Vagina (tissue), 2 donors: ENCODE measurements at regions not wholly inside any gene's neighbourhood (a gene's known extent, or its start where the extent isn't known, plus 50 kb on each side); places are given as distances from the start of the nearest gene placed in this dataset.

ENCODE experiments used
- DNase-seq, 2 donors: peaks; one replicate each; pipeline ENCODE4 v3.0.0-alpha.2; 2017; ENCODE audit errors: extremely low spot score in 2 of 2
- H3K27ac ChIP-seq: fragments of 200-600 bp; sonication (generic); one replicate; pipeline ENCODE4 v1.5.1; 2019
- H3K27me3 ChIP-seq: fragments of 200-600 bp; sonication (generic); one replicate; pipeline ENCODE4 v1.5.1; 2019
- H3K36me3 ChIP-seq, 2 donors: fragments of 200-600 bp; sonication (generic); one replicate each; pipeline ENCODE4 v1.5.1; 2017 to 2019
- H3K4me1 ChIP-seq: fragments of 200-600 bp; sonication (generic); one replicate; pipeline ENCODE4 v1.5.1; 2019
- H3K4me3 ChIP-seq, 2 donors: fragments of 200-600 bp; sonication (generic); 1 replicate in 1 of 2; 2 replicates in 1 of 2; pipeline ENCODE4 v1.5.1; 2016 to 2019
- H3K9me3 ChIP-seq: fragments of 200-600 bp; sonication (generic); one replicate; pipeline ENCODE4 v1.5.1; 2019
- CTCF ChIP-seq, 3 experiments: fragments of 450-650 bp in 2 of 3; fragments of 200-600 bp in 1 of 3; sonication (generic) in 1 of 3; IDR thresholded peaks; one replicate each; pipeline ENCODE4 v1.5.1; 2017 to 2019; ENCODE audit warnings: antibody characterized with exemption in 3 of 3, mild to moderate bottlenecking in 2 of 3, moderate library complexity in 2 of 3
- POLR2A ChIP-seq, 2 donors: fragments of 450-650 bp; IDR thresholded peaks; one replicate each; pipeline ENCODE4 v1.6.1; 2017; ENCODE audit warnings: antibody characterized with exemption in 2 of 2, mild to moderate bottlenecking in 2 of 2, moderate library complexity in 2 of 2
- POLR2AphosphoS5 ChIP-seq, 2 donors: sonication (generic); formaldehyde crosslinking; IDR thresholded peaks; one replicate each; pipeline ENCODE4 v1.9.0; 2017; ENCODE audit warnings: antibody characterized with exemption in 2 of 2, mild to moderate bottlenecking in 2 of 2, low read depth in 1 of 2; ENCODE audit not compliant: insufficient read depth in 1 of 2
- intact Hi-C: fragments of 100-400 bp; cut with DNase I; formaldehyde crosslinking; loops from one replicate; pipeline ENCODE4 v1.15.1; 2023

- Histone ChIP-seq H3K4me3 (no peak overlapping the region), H3K4me1 (no peaks in the 10 kb centered on the region), H3K36me3 (no peaks in the 10 kb centered on the region), H3K27ac (no peak overlapping the region), H3K9me3 (no peaks in the 10 kb centered on the region), H3K27me3 (no peaks in the 10 kb centered on the region)
- intact Hi-C loops = no loop called here
- DNase-seq = no peak
- TF ChIP-seq POLR2A (IDR thresholded peaks at IDR 0.05) (no peak), CTCF (IDR thresholded peaks at IDR 0.05) (no peak), POLR2AphosphoS5 (IDR thresholded peaks at IDR 0.05; ENCODE audit: insufficient read depth in 1 of 2, low read depth in 1 of 2) (no peak)
Observed at GRCh38 chr5:57582578-57583070, 100.0 kb upstream of the ACTBL2 start.

GRCh38 chr5:57581772-57582171 is 99.2 kb upstream of the ACTBL2 start:
- Histone ChIP-seq H3K4me3 (no peak overlapping the region), H3K4me1 (no peaks in the 10 kb centered on the region), H3K27me3 (no peaks in the 10 kb centered on the region), H3K36me3 (no peaks in the 10 kb centered on the region), H3K9me3 (no peaks in the 10 kb centered on the region), H3K27ac (peak overlapping the region; percentile 33)
- intact Hi-C loops = no loop called here
- DNase-seq = no peak
- no peak for TF ChIP-seq POLR2AphosphoS5 (IDR thresholded peaks at IDR 0.05; ENCODE audit: insufficient read depth in 1 of 2, low read depth in 1 of 2)
- no peak for TF ChIP-seq CTCF (IDR thresholded peaks at IDR 0.05)
- TF ChIP-seq POLR2A (IDR thresholded peaks at IDR 0.05) = no peak

GRCh38 chr5:57581222-57581621 is 98.6 kb upstream of the ACTBL2 start:
- Histone ChIP-seq H3K9me3 (no peaks in the 10 kb centered on the region), H3K4me1 (no peaks in the 10 kb centered on the region), H3K27me3 (no peaks in the 10 kb centered on the region), H3K4me3 (no peak overlapping the region), H3K27ac (peak overlapping the region; percentile 33), H3K36me3 (no peaks in the 10 kb centered on the region)
- intact Hi-C loops = no loop called here
- no peak for DNase-seq
- TF ChIP-seq CTCF (IDR thresholded peaks at IDR 0.05) = no peak
- TF ChIP-seq POLR2A (IDR thresholded peaks at IDR 0.05) = no peak
- no peak for TF ChIP-seq POLR2AphosphoS5 (IDR thresholded peaks at IDR 0.05; ENCODE audit: insufficient read depth in 1 of 2, low read depth in 1 of 2)

GRCh38 chr5:57577432-57578175 is 95.0 kb upstream of the ACTBL2 start:
- Histone ChIP-seq H3K36me3 (no peaks in the 10 kb centered on the region), H3K27ac (no peak overlapping the region), H3K9me3 (no peaks in the 10 kb centered on the region), H3K4me1 (no peaks in the 10 kb centered on the region), H3K4me3 (no peak overlapping the region), H3K27me3 (no peaks in the 10 kb centered on the region)
- TF ChIP-seq CTCF (IDR thresholded peaks at IDR 0.05) (no peak), POLR2AphosphoS5 (IDR thresholded peaks at IDR 0.05; ENCODE audit: insufficient read depth in 1 of 2, low read depth in 1 of 2) (no peak), POLR2A (IDR thresholded peaks at IDR 0.05) (no peak)
- DNase-seq = no peak
- intact Hi-C loops = no loop called here

GRCh38 chr5:57576317-57576716 is 93.7 kb upstream of the ACTBL2 start:
- Histone ChIP-seq H3K27me3 (no peaks in the 10 kb centered on the region), H3K4me1 (no peaks in the 10 kb centered on the region), H3K36me3 (no peaks in the 10 kb centered on the region), H3K9me3 (no peaks in the 10 kb centered on the region), H3K27ac (no peak overlapping the region), H3K4me3 (no peak overlapping the region)
- intact Hi-C loops = no loop called here
- TF ChIP-seq CTCF (IDR thresholded peaks at IDR 0.05) (no peak), POLR2A (IDR thresholded peaks at IDR 0.05) (no peak), POLR2AphosphoS5 (IDR thresholded peaks at IDR 0.05; ENCODE audit: insufficient read depth in 1 of 2, low read depth in 1 of 2) (no peak)
- no peak for DNase-seq
